K562 (cell line): ENCODE measurements at regions not wholly inside any gene's neighbourhood (a gene's known extent, or its start where the extent isn't known, plus 50 kb on each side); places are given as distances from the start of the nearest gene placed in this dataset.

Experiments used
- BCL6 ChIP-seq: fragments of 250-450 bp; sonication (Bioruptor Pico); IDR thresholded peaks from 2 replicates; pipeline ENCODE4 v1.4.0; 2020
- ESRRB ChIP-seq: fragments of 250-450 bp; sonication (Bioruptor Pico); IDR thresholded peaks from 2 replicates; pipeline ENCODE4 v1.5.0; 2020; ENCODE audit warnings: mild to moderate bottlenecking, moderate library complexity, borderline replicate concordance
- EZH2 ChIP-seq: IDR thresholded peaks from 2 replicates; pipeline ENCODE4 v1.6.1; 2012; ENCODE audit warnings: low read depth, mild to moderate bottlenecking, inconsistent platforms, low read length, borderline replicate concordance
- FOXP1 ChIP-seq: sonication (generic); formaldehyde crosslinking; IDR thresholded peaks from 2 replicates; pipeline ENCODE4 v1.8.0; 2022; ENCODE audit warnings: mild to moderate bottlenecking, missing genetic modification reagents
- MTA2 ChIP-seq: fragments of 450-650 bp; IDR thresholded peaks from 2 replicates; pipeline ENCODE4 v1.6.1; 2016; ENCODE audit warnings: low read depth
- PRDM10 ChIP-seq: fragments of 450-650 bp; IDR thresholded peaks from 2 replicates; pipeline ENCODE4 v1.6.1; 2018; ENCODE audit not compliant: partially characterized antibody
- SREBF1 ChIP-seq: fragments of 150-350 bp; IDR thresholded peaks from 2 replicates; pipeline ENCODE4 v1.6.1; 2014; ENCODE audit warnings: antibody characterized with exemption, low read depth, low read length, borderline replicate concordance
- TAF15 ChIP-seq: fragments of 200-400 bp; formaldehyde crosslinking; IDR thresholded peaks from 2 replicates; pipeline ENCODE4 v1.6.1; 2017; ENCODE audit warnings: mild to moderate bottlenecking, low read depth, low read length, moderate library complexity
- TAL1 ChIP-seq: fragments of 450-650 bp; IDR thresholded peaks from 2 replicates; pipeline ENCODE4 v1.6.1; 2016; ENCODE audit warnings: mild to moderate bottlenecking
- XRCC4 ChIP-seq: IDR thresholded peaks from one replicate; pipeline ENCODE4 v1.6.1; 2011; ENCODE audit not compliant: insufficient read depth, insufficient read length; ENCODE audit errors: extremely low read depth
- ZBTB8A ChIP-seq: fragments of 450-650 bp; IDR thresholded peaks from 2 replicates; pipeline ENCODE4 v1.6.1; 2018; ENCODE audit warnings: mild to moderate bottlenecking, moderate library complexity; ENCODE audit not compliant: partially characterized antibody
- ZFP30 ChIP-seq: fragments of 250-450 bp; sonication (Bioruptor Pico); IDR thresholded peaks from 2 replicates; pipeline ENCODE4 v1.8.0; 2022; ENCODE audit warnings: moderate library complexity, mild to moderate bottlenecking, inconsistent platforms, borderline replicate concordance
- ZNF124 ChIP-seq: sonication (generic); formaldehyde crosslinking; IDR thresholded peaks from 2 replicates; pipeline ENCODE4 v1.8.1; 2022; ENCODE audit warnings: missing genetic modification reagents
- ZNF644 ChIP-seq: fragments of 200-800 bp; sonication (Bioruptor generic); IDR thresholded peaks from 2 replicates; pipeline ENCODE4 v1.6.1; 2016; ENCODE audit warnings: low read depth, missing genetic modification characterization, missing compliant biosample characterization
- TF ChIP-seq, protein P1 (sequence below): IDR thresholded peaks from 2 replicates; pipeline ENCODE4 v1.6.1; 2016; ENCODE audit warnings: missing genetic modification characterization, missing compliant biosample characterization
- TF ChIP-seq, protein P2 (sequence below): fragments of 250-450 bp; sonication (Bioruptor Pico); IDR thresholded peaks from 2 replicates; pipeline ENCODE4 v1.5.0; 2020; ENCODE audit warnings: mild to moderate bottlenecking, borderline replicate concordance

DNA sequence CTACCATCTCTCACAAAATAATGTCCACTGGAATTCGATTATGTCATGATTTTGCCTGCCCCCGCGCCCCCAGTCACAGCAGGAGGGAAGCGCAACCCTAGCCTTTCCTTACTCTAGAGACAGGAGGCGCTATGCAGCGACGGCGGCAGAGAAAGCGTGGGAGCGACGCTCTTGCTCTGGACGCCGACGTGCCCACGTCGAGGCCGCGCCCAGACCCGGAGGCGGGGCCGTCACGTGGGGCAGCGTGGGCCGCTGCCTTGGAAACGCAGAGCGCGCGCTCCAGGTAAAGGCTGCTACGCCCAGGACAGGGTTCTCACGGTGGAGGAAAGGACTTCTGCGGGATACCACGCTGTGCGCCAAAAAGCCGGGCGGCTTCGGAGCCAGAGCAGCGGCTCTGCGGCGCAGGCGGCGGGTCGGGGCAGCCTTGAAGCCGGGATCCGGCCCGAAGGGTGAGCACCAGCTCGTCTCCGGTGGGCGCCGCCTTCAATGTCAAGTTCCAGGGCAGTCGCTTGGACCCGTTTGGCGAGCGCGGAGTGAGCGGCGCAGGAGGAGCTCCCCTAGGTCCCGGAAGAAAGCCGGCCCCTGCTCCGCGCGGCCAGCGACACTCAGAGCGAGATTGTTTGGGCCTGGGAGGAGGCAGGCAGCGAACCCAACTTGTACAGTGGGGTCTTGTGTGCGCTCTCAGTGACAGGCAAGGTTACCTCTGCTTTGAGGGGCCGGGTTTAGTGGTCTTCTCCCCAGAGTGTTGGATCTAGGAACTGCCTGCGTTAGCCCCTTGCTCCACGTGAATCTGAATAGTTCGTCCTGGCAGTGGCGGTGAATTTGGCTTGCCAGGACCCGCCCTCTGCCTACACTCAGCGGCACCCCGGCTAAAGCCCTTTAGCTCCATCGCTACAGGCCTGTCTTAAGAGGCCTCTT is 121.7 kb downstream of the MRPL57 start (continued):
- TF ChIP-seq PRDM10 (no peak), ZFP30 (CRISPR knock-in tag) (no peak), MTA2 (no peak), SREBF1 (no peak), XRCC4 (no peak), ZNF644 (tag) (no peak), TAF15 (no peak), ESRRB (CRISPR knock-in tag) (no peak), BCL6 (CRISPR knock-in tag) (no peak), FOXP1 (CRISPR knock-in tag) (no peak), ZBTB8A (no peak), ZNF124 (CRISPR knock-in tag) (no peak), TAL1 (no peak), EZH2 (no peak)
- TF ChIP-seq, protein P1, sequence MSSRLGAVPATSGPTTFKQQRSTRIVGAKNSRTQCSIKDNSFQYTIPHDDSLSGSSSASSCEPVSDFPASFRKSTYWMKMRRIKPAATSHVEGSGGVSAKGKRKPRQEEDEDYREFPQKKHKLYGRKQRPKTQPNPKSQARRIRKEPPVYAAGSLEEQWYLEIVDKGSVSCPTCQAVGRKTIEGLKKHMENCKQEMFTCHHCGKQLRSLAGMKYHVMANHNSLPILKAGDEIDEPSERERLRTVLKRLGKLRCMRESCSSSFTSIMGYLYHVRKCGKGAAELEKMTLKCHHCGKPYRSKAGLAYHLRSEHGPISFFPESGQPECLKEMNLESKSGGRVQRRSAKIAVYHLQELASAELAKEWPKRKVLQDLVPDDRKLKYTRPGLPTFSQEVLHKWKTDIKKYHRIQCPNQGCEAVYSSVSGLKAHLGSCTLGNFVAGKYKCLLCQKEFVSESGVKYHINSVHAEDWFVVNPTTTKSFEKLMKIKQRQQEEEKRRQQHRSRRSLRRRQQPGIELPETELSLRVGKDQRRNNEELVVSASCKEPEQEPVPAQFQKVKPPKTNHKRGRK = no peak
- TF ChIP-seq, protein P2, sequence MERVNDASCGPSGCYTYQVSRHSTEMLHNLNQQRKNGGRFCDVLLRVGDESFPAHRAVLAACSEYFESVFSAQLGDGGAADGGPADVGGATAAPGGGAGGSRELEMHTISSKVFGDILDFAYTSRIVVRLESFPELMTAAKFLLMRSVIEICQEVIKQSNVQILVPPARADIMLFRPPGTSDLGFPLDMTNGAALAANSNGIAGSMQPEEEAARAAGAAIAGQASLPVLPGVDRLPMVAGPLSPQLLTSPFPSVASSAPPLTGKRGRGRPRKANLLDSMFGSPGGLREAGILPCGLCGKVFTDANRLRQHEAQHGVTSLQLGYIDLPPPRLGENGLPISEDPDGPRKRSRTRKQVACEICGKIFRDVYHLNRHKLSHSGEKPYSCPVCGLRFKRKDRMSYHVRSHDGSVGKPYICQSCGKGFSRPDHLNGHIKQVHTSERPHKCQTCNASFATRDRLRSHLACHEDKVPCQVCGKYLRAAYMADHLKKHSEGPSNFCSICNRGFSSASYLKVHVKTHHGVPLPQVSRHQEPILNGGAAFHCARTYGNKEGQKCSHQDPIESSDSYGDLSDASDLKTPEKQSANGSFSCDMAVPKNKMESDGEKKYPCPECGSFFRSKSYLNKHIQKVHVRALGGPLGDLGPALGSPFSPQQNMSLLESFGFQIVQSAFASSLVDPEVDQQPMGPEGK (CRISPR knock-in tag) = no peak
